ENCODE measurements at regions not wholly inside any gene's neighbourhood (a gene's known extent, or its start where the extent isn't known, plus 50 kb on each side); places are given as distances from the start of the nearest gene placed in this dataset.

- intact Hi-C loops (cut with micrococcal nuclease; ENCODE audit: unreplicated experiment): no loop called here
- ChIA-PET CTCF (no interaction called here), POLR2A (no interaction called here)
Measured at GRCh38 chr10:69739634-69740033, 62.1 kb upstream of the COL13A1 start.

More at GRCh38 chr10:69739634-69740033, 62.1 kb upstream of the COL13A1 start:
- TF ChIP-seq NRF1 (conservative IDR thresholded peaks at IDR 0.05; ENCODE audit: low read depth, low read length) (no peak), ESRRA (IDR thresholded peaks at IDR 0.05; ENCODE audit: low read length) (no peak), E2F4 (IDR thresholded peaks at IDR 0.05; ENCODE audit: low read depth, low read length) (no peak), CBX5 (IDR thresholded peaks at IDR 0.05; ENCODE audit: low read depth) (no peak), NR2F1 (conservative IDR thresholded peaks at IDR 0.05) (no peak), SMC3 (IDR thresholded peaks at IDR 0.05; ENCODE audit: borderline replicate concordance, low read length) (no peak), MXI1 (IDR thresholded peaks at IDR 0.05; ENCODE audit: low read depth, low read length) (no peak), NFYB (IDR thresholded peaks at IDR 0.05; ENCODE audit: insufficient read depth, low read depth, low read length) (no peak), CEBPZ (IDR thresholded peaks at IDR 0.05; ENCODE audit: low read depth, low read length) (no peak), PAX8 (IDR thresholded peaks at IDR 0.05) (no peak), MTA3 (IDR thresholded peaks at IDR 0.05; ENCODE audit: borderline replicate concordance, low read length) (no peak), TARDBP (IDR thresholded peaks at IDR 0.05; ENCODE audit: borderline replicate concordance) (no peak)
- H3K4me1 ChIP-seq (ENCODE audit: control insufficient read depth, insufficient read depth, low read length): peaks cover 6% of the 10 kb centered on the region
- no peak overlapping the region for H3K4me3 ChIP-seq
- no peak overlapping the region for H2AFZ ChIP-seq (ENCODE audit: control insufficient read depth, low read depth, low read length)
- BruUV-seq (replicated peaks): no TSS peak
- ChIA-PET RAD21 (ENCODE audit: unreplicated experiment) (no interaction called here), SMC1A (ENCODE audit: uncharacterized antibody, unreplicated experiment) (no interaction called here)
- no peak overlapping the region for H3K27ac ChIP-seq (ENCODE audit: control insufficient read depth, insufficient read depth)
- H4K20me1 ChIP-seq (ENCODE audit: control insufficient read depth, insufficient read depth): no peaks in the 10 kb centered on the region; the same call in 1 of the 2 replicates
- in situ Hi-C loops (cut with MboI): no loop called here
- no peaks in the 10 kb centered on the region for H3K79me2 ChIP-seq (ENCODE audit: control insufficient read depth, insufficient read depth, low read length)
- no peak overlapping the region for H3K4me2 ChIP-seq (ENCODE audit: control insufficient read depth, insufficient read depth)
- H3K9me3 ChIP-seq (replicated peaks; ENCODE audit: control insufficient read depth, insufficient read depth, low read length): no peaks in the 10 kb centered on the region; the same call in 2 of the 3 replicates
- DNase-seq (ENCODE audit: low read depth, low spot score): no peak
- H3K27me3 ChIP-seq (replicated peaks in 1 of 2; ENCODE audit: control insufficient read depth in 2 of 2, insufficient read depth in 2 of 2, low read length in 1 of 2): peaks cover 0 to 8% of the 10 kb centered on the region in 2 experiments; a peak in 3 of 4 replicates
- no peak for FAIRE-seq
- WGBS (ENCODE audit: insufficient coverage, insufficient replicate concordance, low lambda C conversion rate, missing lambda C conversion rate): 38% methylated on average over 7 of the region's 7 CpGs
- H3K9ac ChIP-seq (ENCODE audit: control insufficient read depth, insufficient read depth, low read length): no peak overlapping the region
- H3K36me3 ChIP-seq (ENCODE audit: control insufficient read depth in 2 of 2, insufficient read depth in 2 of 2, low read length in 1 of 2): no peaks in the 10 kb centered on the region
- no peak for ATAC-seq
